K562 (cell line): ENCODE measurements at regions not wholly inside any gene's neighbourhood (a gene's known extent, or its start where the extent isn't known, plus 50 kb on each side); places are given as distances from the start of the nearest gene placed in this dataset.

ENCODE experiments used
- ATAC-seq: fragments of 200-7000 bp; cut with Tn5 transposase; 3 replicates; pipeline ENCODE4 v1.9.1; 2020; ENCODE audit warnings: moderate library complexity
- BruUV-seq: library from RNA; stranded (reverse); fragments of 400-500 nt; replicated peaks from 2 replicates; lab custom pipeline; 2021; lab: Mats Ljungman, UMichigan
- CTCF ChIA-PET: fragments of 300-600 bp; formaldehyde crosslinking; extraction: SDS; loops from one replicate; lab custom pipeline; 2021; ENCODE audit warnings: low intra/inter-chr PET ratio; lab: Yijun Ruan, JAX
- POLR2A ChIA-PET: fragments of 300-600, 350-650 bp; sonication (Branson Sonifier 250); formaldehyde crosslinking; extraction: SDS; loops from one replicate; lab custom pipeline; 2021; ENCODE audit warnings: antibody characterized with exemption, inconsistent platforms; lab: Yijun Ruan, JAX
- DNase-seq, 4 experiments: peaks; one replicate each; pipeline versions ENCODE4 v3.0.0 to v3.0.0-alpha.2; 2011 to 2018; ENCODE audit warnings: low spot score in 3 of 4, mixed read lengths in 3 of 4; ENCODE audit errors: extremely low read depth in 1 of 4
- FAIRE-seq: peaks from 2 replicates; lab custom pipeline; 2011; peaks lifted over from hg19 to GRCh38; lab: Jason Lieb, UNC
- H2AFZ ChIP-seq: 2 replicates; pipeline ENCODE4 v1.6.0; 2011; ENCODE audit warnings: low read depth, low read length, control low read depth, inconsistent platforms
- H3K27ac ChIP-seq: fragments of 200-600 bp; 3 replicates; pipeline ENCODE4 v1.8.0; 2011; ENCODE audit warnings: low read depth, mild to moderate bottlenecking, control low read depth, inconsistent platforms, low read length, moderate library complexity, mixed read lengths; ENCODE audit errors: extremely low read depth
- H3K27me3 ChIP-seq, 2 experiments: fragments of 300-600 bp in 1 of 2; 2 replicates in 1 of 2; 3 replicates in 1 of 2; pipeline versions ENCODE4 v1.6.0 to v1.8.0; 2011; ENCODE audit warnings: inconsistent platforms in 2 of 2, low read length in 2 of 2, mild to moderate bottlenecking in 1 of 2, mixed read lengths in 1 of 2, moderate library complexity in 1 of 2; ENCODE audit not compliant: control insufficient read depth in 2 of 2, insufficient read depth in 2 of 2
- H3K36me3 ChIP-seq: fragments of 300-600 bp; 3 replicates; pipeline ENCODE4 v1.8.0; 2011; ENCODE audit warnings: mild to moderate bottlenecking, low read length, inconsistent platforms; ENCODE audit not compliant: control insufficient read depth, insufficient read depth
- H3K4me1 ChIP-seq, 2 experiments: fragments of 200-600 bp in 1 of 2; replicated peaks in 1 of 2; 2 replicates in 1 of 2; 3 replicates in 1 of 2; pipeline versions ENCODE4 v1.5.1 to v1.8.0; 2011; ENCODE audit warnings: inconsistent platforms in 2 of 2, low read length in 2 of 2, mild to moderate bottlenecking in 1 of 2, mixed read lengths in 1 of 2, moderate library complexity in 1 of 2; ENCODE audit not compliant: control insufficient read depth in 2 of 2, insufficient read depth in 2 of 2
- H3K4me2 ChIP-seq: 2 replicates; pipeline ENCODE4 v1.6.1; 2011; ENCODE audit warnings: low read length, control low read depth, inconsistent platforms, mixed read lengths; ENCODE audit not compliant: insufficient read depth
- H3K4me3 ChIP-seq: fragments of 200-600 bp; sonication (generic), shearing (Covaris generic); 2 replicates; pipeline ENCODE4 v1.5.1; 2016; ENCODE audit warnings: control low read depth, inconsistent platforms
- H3K79me2 ChIP-seq: fragments of 200-600 bp; 3 replicates; pipeline ENCODE4 v1.8.0; 2011; ENCODE audit warnings: low read length, inconsistent platforms; ENCODE audit not compliant: control insufficient read depth, insufficient read depth
- H3K9ac ChIP-seq, 2 experiments: 2 replicates each; pipeline versions ENCODE4 v1.6.0 to v1.6.1; 2011; ENCODE audit warnings: low read depth in 2 of 2, low read length in 2 of 2, control low read depth in 1 of 2, inconsistent platforms in 1 of 2, mild to moderate bottlenecking in 1 of 2, mixed read lengths in 1 of 2; ENCODE audit not compliant: insufficient read depth in 1 of 2
- H3K9me1 ChIP-seq: one replicate; pipeline ENCODE4 v1.6.0; 2011; ENCODE audit warnings: inconsistent platforms, mild to moderate bottlenecking, low read length, moderate library complexity; ENCODE audit not compliant: control insufficient read depth, insufficient read depth
- H3K9me3 ChIP-seq: replicated peaks from 2 replicates; pipeline ENCODE4 v1.5.1; 2011; ENCODE audit warnings: low read depth, low read length, inconsistent platforms; ENCODE audit not compliant: control insufficient read depth, insufficient read depth
- H4K20me1 ChIP-seq: replicated peaks from 2 replicates; pipeline ENCODE4 v1.6.1; 2011; ENCODE audit warnings: low read length, inconsistent platforms, mixed read lengths; ENCODE audit not compliant: control insufficient read depth, insufficient read depth
- ADNP ChIP-seq: fragments of 200-800 bp; sonication (Bioruptor generic); IDR thresholded peaks from 2 replicates; pipeline ENCODE4 v1.6.1; 2016; ENCODE audit warnings: missing genetic modification characterization, missing compliant biosample characterization
- BRD9 ChIP-seq: fragments of 450-650 bp; IDR thresholded peaks from 2 replicates; pipeline ENCODE4 v1.6.1; 2018; ENCODE audit warnings: low read depth; ENCODE audit not compliant: partially characterized antibody
- CBX1 ChIP-seq: sonication (generic); IDR thresholded peaks from 2 replicates; pipeline ENCODE4 v1.6.1; 2016; ENCODE audit warnings: antibody characterized with exemption, low read depth, mild to moderate bottlenecking
- ESRRB ChIP-seq: fragments of 250-450 bp; sonication (Bioruptor Pico); IDR thresholded peaks from 2 replicates; pipeline ENCODE4 v1.5.0; 2020; ENCODE audit warnings: mild to moderate bottlenecking, moderate library complexity, borderline replicate concordance
- FIP1L1 ChIP-seq: fragments of 200-400 bp; formaldehyde crosslinking; IDR thresholded peaks from 2 replicates; pipeline ENCODE4 v1.6.1; 2018; ENCODE audit warnings: mild to moderate bottlenecking, low read depth, low read length; ENCODE audit not compliant: poor library complexity, severe bottlenecking
- GABPB2 ChIP-seq: fragments of 250-450 bp; sonication (Bioruptor Pico); conservative IDR thresholded peaks from 2 replicates; pipeline ENCODE4 v1.5.1; 2021; ENCODE audit warnings: mild to moderate bottlenecking
- HMGXB4 ChIP-seq: sonication (generic); formaldehyde crosslinking; IDR thresholded peaks from 2 replicates; pipeline ENCODE4 v1.8.1; 2023; ENCODE audit warnings: mild to moderate bottlenecking, missing genetic modification reagents
- KAT2B ChIP-seq: IDR thresholded peaks from one replicate; pipeline ENCODE4 v1.6.1; 2012; ENCODE audit warnings: low read depth, mild to moderate bottlenecking, control low read depth, inconsistent platforms, low read length, moderate library complexity
- MECOM ChIP-seq: fragments of 250-450 bp; sonication (Bioruptor Pico); IDR thresholded peaks from 2 replicates; pipeline ENCODE4 v1.8.0; 2022; ENCODE audit warnings: inconsistent platforms
- MEF2D ChIP-seq: conservative IDR thresholded peaks from 2 replicates; pipeline ENCODE4 v1.6.1; 2016; ENCODE audit warnings: low read depth, missing genetic modification characterization, missing compliant biosample characterization
- OTX1 ChIP-seq: fragments of 450-650 bp; formaldehyde crosslinking; IDR thresholded peaks from 2 replicates; pipeline ENCODE4 v1.4.0; 2022; ENCODE audit warnings: mild to moderate bottlenecking
- POLR3A ChIP-seq: IDR thresholded peaks from 2 replicates; pipeline ENCODE4 v1.6.1; 2011; ENCODE audit warnings: borderline replicate concordance, mild to moderate bottlenecking, moderate library complexity; ENCODE audit not compliant: insufficient read length, insufficient read depth; ENCODE audit errors: extremely low read depth
- POU5F1 ChIP-seq: fragments of 150-350 bp; IDR thresholded peaks from 2 replicates; pipeline ENCODE4 v1.6.1; 2014; ENCODE audit warnings: borderline replicate concordance, low read length, low read depth, mild to moderate bottlenecking; ENCODE audit not compliant: partially characterized antibody
- RFX7 ChIP-seq: fragments of 250-450 bp; sonication (Bioruptor Pico); IDR thresholded peaks from 2 replicates; pipeline ENCODE4 v1.5.1; 2021; ENCODE audit warnings: mild to moderate bottlenecking
- TFAP4 ChIP-seq: sonication (generic); formaldehyde crosslinking; IDR thresholded peaks from 2 replicates; pipeline ENCODE4 v1.8.0; 2022; ENCODE audit warnings: missing genetic modification reagents, mild to moderate bottlenecking, moderate library complexity, borderline replicate concordance
- WHSC1 ChIP-seq: IDR thresholded peaks from one replicate; pipeline ENCODE4 v1.6.1; 2012; ENCODE audit warnings: low read length, control low read depth, inconsistent platforms
- YBX1 ChIP-seq: fragments of 450-650 bp; IDR thresholded peaks from 2 replicates; pipeline ENCODE4 v1.7.1; 2016; ENCODE audit warnings: mild to moderate bottlenecking
- ZFX ChIP-seq: sonication (generic); formaldehyde crosslinking; IDR thresholded peaks from 2 replicates; pipeline ENCODE4 v1.8.0; 2022; ENCODE audit warnings: mild to moderate bottlenecking, missing genetic modification reagents, moderate library complexity
- WGBS: fragments of 100-300 bp; shearing (Covaris generic); methylation state at CpG from one replicate; pipeline ENCODE4 v1.1.6; 2016; ENCODE audit warnings: low coverage, mixed read lengths; ENCODE audit not compliant: insufficient coverage; ENCODE audit errors: missing lambda C conversion rate; 5-methylcytosine and 5-hydroxymethylcytosine counted together
- in situ Hi-C: fragments of 300-500 bp; cut with MboI; formaldehyde crosslinking; loops from 4 replicates; pipeline ENCODE4 v1.15.0; 2018; ENCODE audit warnings: inconsistent platforms, mixed read lengths
- intact Hi-C: fragments of 100-400 bp; cut with micrococcal nuclease; formaldehyde crosslinking; loops from 2 replicates; pipeline ENCODE4 v1.14.2; 2022

- BruUV-seq, result no TSS peak
- H3K9me3 ChIP-seq, result no peaks in the 10 kb centered on the region
Measured at GRCh38 chr1:29779146-29779545, 542.8 kb downstream of the PTPRU start.

GRCh38 chr1:29777522-29777921 is 541.2 kb downstream of the PTPRU start:
- H3K27me3 ChIP-seq, result peaks cover 0 to 4% of the 10 kb centered on the region in 2 experiments; a peak in 2 of 5 replicates
- no peak overlapping the region for H3K4me2 ChIP-seq
- H3K4me1 ChIP-seq, result no peaks in the 10 kb centered on the region
- no peaks in the 10 kb centered on the region for H3K36me3 ChIP-seq
- no peaks in the 10 kb centered on the region for H3K79me2 ChIP-seq
- no peak for TF ChIP-seq HMGXB4 (CRISPR knock-in tag)
- TF ChIP-seq TFAP4 (CRISPR knock-in tag), result no peak
- no peak for TF ChIP-seq RFX7 (CRISPR knock-in tag)
- no peak for TF ChIP-seq POU5F1
- no peak for TF ChIP-seq POLR3A
- TF ChIP-seq WHSC1, result no peak
- no peak for TF ChIP-seq BRD9
- no peak for TF ChIP-seq MEF2D (tag)
- no peak for TF ChIP-seq FIP1L1
- no peaks in the 10 kb centered on the region for H3K9me3 ChIP-seq
- no peaks in the 10 kb centered on the region for H4K20me1 ChIP-seq
- WGBS, result 2% methylated on average over 2 of the region's 2 CpGs
- ChIA-PET CTCF (no interaction called here), POLR2A (no interaction called here)
- BruUV-seq, result no TSS peak
- intact Hi-C loops, result no loop called here
- H3K9ac ChIP-seq, result no peak overlapping the region
- no peak for FAIRE-seq
- H3K27ac ChIP-seq, result no peak overlapping the region
- no peak overlapping the region for H3K4me3 ChIP-seq
- in situ Hi-C loops, result no loop called here
- ATAC-seq, result no peak
- no peak for DNase-seq
- H3K9me1 ChIP-seq, result no peaks in the 10 kb centered on the region
- H2AFZ ChIP-seq, result no peak overlapping the region

More at GRCh38 chr1:29779146-29779545, 542.8 kb downstream of the PTPRU start:
- DNase-seq (no peak), FAIRE-seq (no peak)
- in situ Hi-C loops, result no loop called here
- Histone ChIP-seq H2AFZ (no peak overlapping the region), H3K79me2 (no peaks in the 10 kb centered on the region), H3K36me3 (no peaks in the 10 kb centered on the region)
- no peak for TF ChIP-seq MECOM (CRISPR knock-in tag)
- TF ChIP-seq KAT2B, result no peak
- no peak for TF ChIP-seq CBX1
- no peak for TF ChIP-seq ZFX
- TF ChIP-seq YBX1, result no peak
- TF ChIP-seq ADNP (tag), result no peak
- TF ChIP-seq GABPB2 (CRISPR knock-in tag), result no peak
- no peak for TF ChIP-seq ESRRB (CRISPR knock-in tag)
- TF ChIP-seq OTX1 (CRISPR knock-in tag), result no peak
- TF ChIP-seq, all 486 proteins: peak for 0
- H3K4me1 ChIP-seq, result peaks cover 0 to 1% of the 10 kb centered on the region in 2 experiments; a peak in 1 of 5 replicates
- no peak overlapping the region for H3K4me3 ChIP-seq
- H3K9me1 ChIP-seq, result no peaks in the 10 kb centered on the region
- intact Hi-C loops, result no loop called here
- H4K20me1 ChIP-seq, result no peaks in the 10 kb centered on the region
- 0% methylated on average over 5 of the region's 5 CpGs for WGBS
- H3K27ac ChIP-seq, result no peak overlapping the region
- no peak for ATAC-seq
- no peak overlapping the region for H3K9ac ChIP-seq
- ChIA-PET CTCF (no interaction called here), POLR2A (no interaction called here)
- no peak overlapping the region for H3K4me2 ChIP-seq
- peaks cover 8 to 14% of the 10 kb centered on the region in 2 experiments; a peak in 4 of 5 replicates for H3K27me3 ChIP-seq
